Inflammatory macrophage (primary cell): ENCODE measurements at regions not wholly inside any gene's neighbourhood (a gene's known extent, or its start where the extent isn't known, plus 50 kb on each side); places are given as distances from the start of the nearest gene placed in this dataset.
"Not testable (repeated sequence)": the region's sequence is repeated elsewhere in the genome, so short reads cannot be mapped to it uniquely, and the experiment has no call there.

ENCODE experiments used
- DNase-seq, 2 donors: peaks; one replicate each; pipeline ENCODE4 v3.0.0-alpha.2; 2020 to 2022

GRCh38 chr7:92972441-92972840 lies 136.1 kb upstream of the CDK6 start:
- no peak for DNase-seq

- no peak for DNase-seq
Measured at GRCh38 chr7:92969061-92969460, 132.7 kb upstream of the CDK6 start.

GRCh38 chr7:92968502-92968901 lies 132.1 kb upstream of the CDK6 start:
- DNase-seq, result no peak

- DNase-seq, result no peak
Measured at GRCh38 chr7:92967238-92967637, 130.9 kb upstream of the CDK6 start.

GRCh38 chr7:92964141-92964540 lies 127.8 kb upstream of the CDK6 start:
- DNase-seq, result no peak

GRCh38 chr7:92963566-92963965 lies 127.2 kb upstream of the CDK6 start:
- DNase-seq, result no peak

- DNase-seq, result no peak
Measured at GRCh38 chr7:92961961-92962360, 125.6 kb upstream of the CDK6 start.

- DNase-seq, result no peak
Measured at GRCh38 chr7:92956575-92956974, 120.2 kb upstream of the CDK6 start.

- no peak for DNase-seq
Measured at GRCh38 chr7:92955081-92955480, 118.7 kb upstream of the CDK6 start.

- DNase-seq, result no peak
Measured at GRCh38 chr7:92953657-92954056, 117.3 kb upstream of the CDK6 start.

- DNase-seq, result no peak
Measured at GRCh38 chr7:92949748-92950147, 113.4 kb upstream of the CDK6 start.

GRCh38 chr7:92945840-92946239 lies 109.5 kb upstream of the CDK6 start:
- DNase-seq, result no peak

GRCh38 chr7:92944633-92945032 lies 108.3 kb upstream of the CDK6 start:
- no peak for DNase-seq

GRCh38 chr7:92942706-92943105 lies 106.3 kb upstream of the CDK6 start:
- not testable (repeated sequence) for DNase-seq

GRCh38 chr7:92939666-92940360 lies 103.4 kb upstream of the CDK6 start:
- DNase-seq, result no peak

- DNase-seq, result no peak
Measured at GRCh38 chr7:92934096-92934495, 97.7 kb upstream of the CDK6 start.

GRCh38 chr7:92932450-92932849 lies 96.1 kb upstream of the CDK6 start:
- no peak for DNase-seq

- no peak for DNase-seq
Measured at GRCh38 chr7:92930404-92930803, 94.0 kb upstream of the CDK6 start.

GRCh38 chr7:92926697-92927044 lies 90.3 kb upstream of the CDK6 start:
- no peak for DNase-seq

GRCh38 chr7:92925876-92926696 lies 89.7 kb upstream of the CDK6 start:
- no peak for DNase-seq

- no peak for DNase-seq
Measured at GRCh38 chr7:92924800-92925199, 88.4 kb upstream of the CDK6 start.

- no peak for DNase-seq
Measured at GRCh38 chr7:92917230-92917629, 80.9 kb upstream of the CDK6 start.

GRCh38 chr7:92916770-92917224 lies 80.4 kb upstream of the CDK6 start:
- DNase-seq, result no peak

- DNase-seq, result no peak
Measured at GRCh38 chr7:92915348-92915747, 79.0 kb upstream of the CDK6 start.
